Smooth muscle cell (in vitro differentiated cells): ENCODE measurements at regions not wholly inside any gene's neighbourhood (a gene's known extent, or its start where the extent isn't known, plus 50 kb on each side); places are given as distances from the start of the nearest gene placed in this dataset.

Experiments
- DNase-seq: peaks from one replicate; lab custom pipeline; 2025; ENCODE audit not compliant: unreplicated experiment; lab: John Stamatoyannopoulos, UW
- H2AFZ ChIP-seq: fragments of 200-600 bp; sonication (generic); 2 replicates; pipeline ENCODE4 v1.6.0; 2016; ENCODE audit warnings: antibody characterized with exemption, low read depth, mild to moderate bottlenecking
- H3F3A ChIP-seq: fragments of 200-600 bp; sonication (generic); 2 replicates; pipeline ENCODE4 v1.6.0; 2017; ENCODE audit warnings: antibody characterized with exemption, low read depth
- H3K27ac ChIP-seq: fragments of 200-600 bp; sonication (generic); 2 replicates; pipeline ENCODE4 v1.5.1; 2016; ENCODE audit warnings: low read depth, mild to moderate bottlenecking
- H3K27me3 ChIP-seq: fragments of 200-600 bp; sonication (generic); 2 replicates; pipeline ENCODE4 v1.6.1; 2016; ENCODE audit warnings: low read depth, mild to moderate bottlenecking
- H3K36me3 ChIP-seq: fragments of 200-600 bp; sonication (generic); 2 replicates; pipeline ENCODE4 v1.5.1; 2016; ENCODE audit warnings: low read depth
- H3K4me1 ChIP-seq: fragments of 200-600 bp; sonication (generic); 2 replicates; pipeline ENCODE4 v1.5.1; 2016; ENCODE audit warnings: low read depth
- H3K4me2 ChIP-seq: fragments of 200-600 bp; sonication (generic); 2 replicates; pipeline ENCODE4 v1.6.0; 2016; ENCODE audit warnings: mild to moderate bottlenecking
- H3K4me3 ChIP-seq: fragments of 200-600 bp; sonication (generic); 2 replicates; pipeline ENCODE4 v1.5.1; 2016; ENCODE audit warnings: mild to moderate bottlenecking
- H3K79me2 ChIP-seq: fragments of 200-600 bp; sonication (generic); 2 replicates; pipeline ENCODE4 v1.6.0; 2016; ENCODE audit warnings: low read depth, mild to moderate bottlenecking
- H3K9ac ChIP-seq: fragments of 200-600 bp; sonication (generic); 2 replicates; pipeline ENCODE4 v1.6.0; 2016; ENCODE audit warnings: low read depth
- H3K9me3 ChIP-seq: fragments of 200-600 bp; sonication (generic); replicated peaks from 2 replicates; pipeline ENCODE4 v1.5.1; 2016; ENCODE audit warnings: low read depth
- H4K20me1 ChIP-seq: fragments of 200-600 bp; sonication (generic); 2 replicates; pipeline ENCODE4 v1.6.0; 2016; ENCODE audit warnings: low read depth
- WGBS: methylation state at CpG from one replicate; pipeline ENCODE4 v1.1.7; 2016; ENCODE audit warnings: low lambda C conversion rate; 5-methylcytosine and 5-hydroxymethylcytosine counted together
- TF ChIP-seq, protein P1 (sequence below): fragments of 200-600 bp; sonication (generic); IDR thresholded peaks from 2 replicates; pipeline ENCODE4 v1.5.1; 2017; ENCODE audit warnings: borderline replicate concordance, mild to moderate bottlenecking, antibody characterized with exemption; ENCODE audit not compliant: insufficient read depth, poor library complexity, severe bottlenecking

- H3K4me3 ChIP-seq: no peak overlapping the region
- peaks cover 7% of the 10 kb centered on the region for H3K4me1 ChIP-seq
- no peaks in the 10 kb centered on the region for H3F3A ChIP-seq
- no peak overlapping the region for H2AFZ ChIP-seq
- H3K27me3 ChIP-seq: peaks cover 6% of the 10 kb centered on the region
- no peaks in the 10 kb centered on the region for H3K36me3 ChIP-seq
- H3K79me2 ChIP-seq: no peaks in the 10 kb centered on the region
- no peak for DNase-seq
- H4K20me1 ChIP-seq: no peaks in the 10 kb centered on the region
- H3K9me3 ChIP-seq: no peaks in the 10 kb centered on the region
- TF ChIP-seq, protein P1, sequence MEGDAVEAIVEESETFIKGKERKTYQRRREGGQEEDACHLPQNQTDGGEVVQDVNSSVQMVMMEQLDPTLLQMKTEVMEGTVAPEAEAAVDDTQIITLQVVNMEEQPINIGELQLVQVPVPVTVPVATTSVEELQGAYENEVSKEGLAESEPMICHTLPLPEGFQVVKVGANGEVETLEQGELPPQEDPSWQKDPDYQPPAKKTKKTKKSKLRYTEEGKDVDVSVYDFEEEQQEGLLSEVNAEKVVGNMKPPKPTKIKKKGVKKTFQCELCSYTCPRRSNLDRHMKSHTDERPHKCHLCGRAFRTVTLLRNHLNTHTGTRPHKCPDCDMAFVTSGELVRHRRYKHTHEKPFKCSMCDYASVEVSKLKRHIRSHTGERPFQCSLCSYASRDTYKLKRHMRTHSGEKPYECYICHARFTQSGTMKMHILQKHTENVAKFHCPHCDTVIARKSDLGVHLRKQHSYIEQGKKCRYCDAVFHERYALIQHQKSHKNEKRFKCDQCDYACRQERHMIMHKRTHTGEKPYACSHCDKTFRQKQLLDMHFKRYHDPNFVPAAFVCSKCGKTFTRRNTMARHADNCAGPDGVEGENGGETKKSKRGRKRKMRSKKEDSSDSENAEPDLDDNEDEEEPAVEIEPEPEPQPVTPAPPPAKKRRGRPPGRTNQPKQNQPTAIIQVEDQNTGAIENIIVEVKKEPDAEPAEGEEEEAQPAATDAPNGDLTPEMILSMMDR: no peak
- no peak overlapping the region for H3K9ac ChIP-seq
- 93% methylated on average over 3 of the region's 3 CpGs for WGBS
- no peak overlapping the region for H3K27ac ChIP-seq
- H3K4me2 ChIP-seq: no peak overlapping the region
These were observed 456.2 kb upstream of the MEX3C start for GRCh38 chr18:51653507-51654213.

GRCh38 chr18:51654488-51655326, 457.2 kb upstream of the MEX3C start:
- Histone ChIP-seq H3K27me3 (peaks cover 11% of the 10 kb centered on the region), H2AFZ (no peak overlapping the region), H3F3A (no peaks in the 10 kb centered on the region), H3K79me2 (no peaks in the 10 kb centered on the region), H3K4me2 (no peak overlapping the region), H3K4me3 (no peak overlapping the region), H3K9me3 (no peaks in the 10 kb centered on the region), H3K9ac (no peak overlapping the region), H3K36me3 (no peaks in the 10 kb centered on the region), H3K4me1 (peaks cover 7% of the 10 kb centered on the region), H4K20me1 (no peaks in the 10 kb centered on the region), H3K27ac (no peak overlapping the region)
- TF ChIP-seq, protein P1: no peak
- DNase-seq: no peak
- 54% methylated on average over 10 of the region's 10 CpGs for WGBS

GRCh38 chr18:51655327-51655698, 457.8 kb upstream of the MEX3C start:
- H3K27ac ChIP-seq: no peak overlapping the region
- H3K4me3 ChIP-seq: no peak overlapping the region
- TF ChIP-seq, protein P1: no peak
- peaks cover 7% of the 10 kb centered on the region for H3K4me1 ChIP-seq
- H3K27me3 ChIP-seq: peaks cover 11% of the 10 kb centered on the region
- no peak overlapping the region for H2AFZ ChIP-seq
- no peaks in the 10 kb centered on the region for H3F3A ChIP-seq
- no peak overlapping the region for H3K9ac ChIP-seq
- no peaks in the 10 kb centered on the region for H4K20me1 ChIP-seq
- H3K4me2 ChIP-seq: no peak overlapping the region
- no peaks in the 10 kb centered on the region for H3K9me3 ChIP-seq
- WGBS: 55% methylated on average over 2 of the region's 2 CpGs
- H3K79me2 ChIP-seq: no peaks in the 10 kb centered on the region
- no peak for DNase-seq
- no peaks in the 10 kb centered on the region for H3K36me3 ChIP-seq

GRCh38 chr18:51656249-51656648, 458.8 kb upstream of the MEX3C start:
- Histone ChIP-seq H3K36me3 (no peaks in the 10 kb centered on the region), H3K4me3 (no peak overlapping the region), H3K27me3 (peaks cover 11% of the 10 kb centered on the region), H3K4me2 (no peak overlapping the region), H3F3A (no peaks in the 10 kb centered on the region), H3K27ac (no peak overlapping the region), H3K9ac (no peak overlapping the region), H3K9me3 (no peaks in the 10 kb centered on the region), H4K20me1 (no peaks in the 10 kb centered on the region), H2AFZ (no peak overlapping the region), H3K79me2 (no peaks in the 10 kb centered on the region), H3K4me1 (peaks cover 7% of the 10 kb centered on the region)
- 89% methylated on average over 12 of the region's 12 CpGs for WGBS
- TF ChIP-seq, protein P1: no peak
- no peak for DNase-seq
